Osteoblast (primary cell): ENCODE measurements at regions not wholly inside any gene's neighbourhood (a gene's known extent, or its start where the extent isn't known, plus 50 kb on each side); places are given as distances from the start of the nearest gene placed in this dataset.

ENCODE experiments used
- DNase-seq: peaks from one replicate; pipeline ENCODE4 v3.0.0; 2011; ENCODE audit warnings: low spot score, mixed read lengths; ENCODE audit not compliant: insufficient read length; ENCODE audit errors: missing footprints
- H2AFZ ChIP-seq: 2 replicates; pipeline ENCODE4 v1.6.0; 2011; ENCODE audit warnings: mild to moderate bottlenecking, low read length
- H3K27ac ChIP-seq: 2 replicates; pipeline ENCODE4 v1.5.1; 2011; ENCODE audit warnings: mild to moderate bottlenecking, low read depth, low read length, moderate library complexity
- H3K27me3 ChIP-seq: 2 replicates; pipeline ENCODE4 v1.6.0; 2012; ENCODE audit warnings: mild to moderate bottlenecking, control low read depth, inconsistent platforms, low read length, moderate library complexity; ENCODE audit not compliant: insufficient read depth
- H3K36me3 ChIP-seq: 2 replicates; pipeline ENCODE4 v1.5.1; 2011; ENCODE audit warnings: mild to moderate bottlenecking, low read length, control low read depth, moderate library complexity; ENCODE audit not compliant: insufficient read depth
- H3K4me1 ChIP-seq: 2 replicates; pipeline ENCODE4 v1.5.1; 2011; ENCODE audit warnings: mild to moderate bottlenecking, low read length, control low read depth, moderate library complexity; ENCODE audit not compliant: insufficient read depth
- H3K4me2 ChIP-seq: 2 replicates; pipeline ENCODE4 v1.6.0; 2011; ENCODE audit warnings: mild to moderate bottlenecking, low read length; ENCODE audit not compliant: insufficient read depth
- H3K4me3 ChIP-seq: fragments of 200-600 bp; sonication (generic); 3 replicates; pipeline ENCODE4 v1.5.1; 2012; ENCODE audit warnings: mild to moderate bottlenecking, low read length, inconsistent platforms; ENCODE audit not compliant: insufficient read depth
- H3K79me2 ChIP-seq: 2 replicates; pipeline ENCODE4 v1.6.0; 2012; ENCODE audit warnings: mild to moderate bottlenecking, low read length, control low read depth, inconsistent platforms; ENCODE audit not compliant: insufficient read depth
- H3K9me3 ChIP-seq: 2 replicates; pipeline ENCODE4 v1.5.1; 2011; ENCODE audit warnings: low read depth, low read length, control low read depth
- H4K20me1 ChIP-seq: 2 replicates; pipeline ENCODE4 v1.6.0; 2012; ENCODE audit warnings: mild to moderate bottlenecking, low read length, control low read depth; ENCODE audit not compliant: insufficient read depth
- TF ChIP-seq, protein P1 (sequence below): IDR thresholded peaks from 2 replicates; pipeline ENCODE4 v1.5.1; 2011; ENCODE audit warnings: mild to moderate bottlenecking, low read depth, low read length, moderate library complexity; ENCODE audit errors: extremely low read depth

- Histone ChIP-seq H3K36me3 (no peaks in the 10 kb centered on the region), H3K27me3 (no peaks in the 10 kb centered on the region), H4K20me1 (no peaks in the 10 kb centered on the region), H3K27ac (no peak overlapping the region), H3K9me3 (no peaks in the 10 kb centered on the region), H3K79me2 (no peaks in the 10 kb centered on the region), H2AFZ (no peak overlapping the region), H3K4me2 (no peak overlapping the region), H3K4me1 (no peaks in the 10 kb centered on the region), H3K4me3 (no peak overlapping the region)
- DNase-seq, result no peak
- TF ChIP-seq, protein P1, sequence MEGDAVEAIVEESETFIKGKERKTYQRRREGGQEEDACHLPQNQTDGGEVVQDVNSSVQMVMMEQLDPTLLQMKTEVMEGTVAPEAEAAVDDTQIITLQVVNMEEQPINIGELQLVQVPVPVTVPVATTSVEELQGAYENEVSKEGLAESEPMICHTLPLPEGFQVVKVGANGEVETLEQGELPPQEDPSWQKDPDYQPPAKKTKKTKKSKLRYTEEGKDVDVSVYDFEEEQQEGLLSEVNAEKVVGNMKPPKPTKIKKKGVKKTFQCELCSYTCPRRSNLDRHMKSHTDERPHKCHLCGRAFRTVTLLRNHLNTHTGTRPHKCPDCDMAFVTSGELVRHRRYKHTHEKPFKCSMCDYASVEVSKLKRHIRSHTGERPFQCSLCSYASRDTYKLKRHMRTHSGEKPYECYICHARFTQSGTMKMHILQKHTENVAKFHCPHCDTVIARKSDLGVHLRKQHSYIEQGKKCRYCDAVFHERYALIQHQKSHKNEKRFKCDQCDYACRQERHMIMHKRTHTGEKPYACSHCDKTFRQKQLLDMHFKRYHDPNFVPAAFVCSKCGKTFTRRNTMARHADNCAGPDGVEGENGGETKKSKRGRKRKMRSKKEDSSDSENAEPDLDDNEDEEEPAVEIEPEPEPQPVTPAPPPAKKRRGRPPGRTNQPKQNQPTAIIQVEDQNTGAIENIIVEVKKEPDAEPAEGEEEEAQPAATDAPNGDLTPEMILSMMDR, result no peak
These were observed 182.2 kb downstream of the AMY1C start for GRCh38 chr1:103931891-103932290.

DNA sequence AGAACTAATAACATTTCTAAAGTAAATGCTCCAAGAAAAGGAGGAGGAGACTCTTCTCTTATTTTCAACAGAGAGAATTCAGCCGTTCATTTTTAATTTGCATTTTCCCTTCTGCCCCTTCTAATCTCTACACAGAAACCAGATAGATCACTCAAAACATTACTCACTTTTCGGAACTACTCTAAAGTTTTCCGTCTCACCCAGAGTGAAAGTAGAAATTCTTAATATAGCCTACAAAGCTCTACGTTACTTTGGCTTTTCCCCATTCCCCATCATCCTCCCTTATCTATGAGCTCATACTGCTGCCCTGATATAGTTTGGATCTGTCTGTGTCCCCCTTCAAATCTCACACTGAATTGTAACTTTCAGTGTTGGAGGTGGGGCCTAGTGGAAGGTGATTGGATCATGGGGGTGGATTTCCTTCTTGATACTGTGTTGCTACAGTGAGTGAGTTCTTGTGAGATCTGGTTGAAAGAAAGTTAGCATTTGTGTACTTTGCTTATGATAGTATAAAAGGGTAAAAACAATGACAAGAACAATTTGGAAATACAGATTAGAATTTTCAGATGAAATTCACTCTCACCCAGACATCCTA, 188.2 kb downstream of the AMY1C start:
- Histone ChIP-seq H3K27ac (no peak overlapping the region), H3K36me3 (no peaks in the 10 kb centered on the region), H4K20me1 (no peaks in the 10 kb centered on the region), H3K9me3 (no peaks in the 10 kb centered on the region), H3K4me2 (no peak overlapping the region), H2AFZ (no peak overlapping the region), H3K79me2 (no peaks in the 10 kb centered on the region), H3K27me3 (no peaks in the 10 kb centered on the region), H3K4me3 (no peak overlapping the region), H3K4me1 (no peaks in the 10 kb centered on the region)
- TF ChIP-seq, protein P1, result no peak
- DNase-seq, result no peak

- no peaks in the 10 kb centered on the region for H3K79me2 ChIP-seq
- no peak for DNase-seq
- no peaks in the 10 kb centered on the region for H4K20me1 ChIP-seq
- TF ChIP-seq, protein P1, result no peak
- no peak overlapping the region for H3K4me2 ChIP-seq
- H3K9me3 ChIP-seq, result no peaks in the 10 kb centered on the region
- H3K4me1 ChIP-seq, result no peaks in the 10 kb centered on the region
- no peak overlapping the region for H3K4me3 ChIP-seq
- H3K27me3 ChIP-seq, result no peaks in the 10 kb centered on the region
- no peak overlapping the region for H2AFZ ChIP-seq
- no peak overlapping the region for H3K27ac ChIP-seq
- no peaks in the 10 kb centered on the region for H3K36me3 ChIP-seq
These were observed 191.4 kb downstream of the AMY1C start for GRCh38 chr1:103941086-103941485.

GRCh38 chr1:103942029-103942428, 192.3 kb downstream of the AMY1C start:
- Histone ChIP-seq H2AFZ (no peak overlapping the region), H3K4me2 (no peak overlapping the region), H3K4me1 (no peaks in the 10 kb centered on the region), H3K9me3 (no peaks in the 10 kb centered on the region), H4K20me1 (no peaks in the 10 kb centered on the region), H3K36me3 (no peaks in the 10 kb centered on the region), H3K27ac (no peak overlapping the region), H3K27me3 (no peaks in the 10 kb centered on the region), H3K79me2 (no peaks in the 10 kb centered on the region), H3K4me3 (no peak overlapping the region)
- no peak for DNase-seq
- TF ChIP-seq, protein P1, result no peak
